OCI-LY7 (cell line): ENCODE measurements at regions not wholly inside any gene's neighbourhood (a gene's known extent, or its start where the extent isn't known, plus 50 kb on each side); places are given as distances from the start of the nearest gene placed in this dataset.

ENCODE experiments used
- BruUV-seq: library from RNA; stranded (reverse); fragments of 400-500 nt; replicated peaks from 2 replicates; lab custom pipeline; 2021; lab: Mats Ljungman, UMichigan
- CTCF ChIA-PET: fragments of 300-600 bp; sonication (Branson Sonifier 250); formaldehyde crosslinking; loops from one replicate; lab custom pipeline; 2022; ENCODE audit warnings: antibody characterized with exemption; ENCODE audit not compliant: unreplicated experiment; lab: Charles Lee
- POLR2A ChIA-PET: fragments of 300-600 bp; sonication (Branson Sonifier 250); formaldehyde crosslinking; loops from one replicate; lab custom pipeline; 2022; ENCODE audit warnings: antibody characterized with exemption; lab: Charles Lee
- DNase-seq: peaks from one replicate; pipeline ENCODE4 v3.0.0-alpha.2; 2015; ENCODE audit warnings: low spot score
- H2AFZ ChIP-seq: fragments of 200-600 bp; sonication (generic), shearing (Covaris generic); 2 replicates; pipeline ENCODE4 v1.6.1; 2014; ENCODE audit warnings: mild to moderate bottlenecking, antibody characterized with exemption, low read length, moderate library complexity
- H3K27ac ChIP-seq: fragments of 200-600 bp; sonication (generic); 2 replicates; pipeline ENCODE4 v1.5.1; 2014; ENCODE audit warnings: mixed run types, low read depth, mild to moderate bottlenecking, moderate library complexity, low read length, inconsistent platforms; ENCODE audit not compliant: poor library complexity, severe bottlenecking
- H3K36me3 ChIP-seq: fragments of 200-600 bp; sonication (generic); 2 replicates; pipeline ENCODE4 v1.6.1; 2014; ENCODE audit warnings: mild to moderate bottlenecking, antibody characterized with exemption, low read length, moderate library complexity, mixed read lengths; ENCODE audit not compliant: insufficient read depth
- H3K4me1 ChIP-seq: fragments of 200-600 bp; sonication (generic); 2 replicates; pipeline ENCODE4 v1.5.1; 2014; ENCODE audit warnings: mild to moderate bottlenecking, low read length; ENCODE audit not compliant: insufficient read depth, poor library complexity, severe bottlenecking
- H3K4me2 ChIP-seq: fragments of 200-600 bp; sonication (generic); 2 replicates; pipeline ENCODE4 v1.6.1; 2014; ENCODE audit warnings: mild to moderate bottlenecking, low read length
- H3K4me3 ChIP-seq: fragments of 200-600 bp; sonication (generic); 2 replicates; pipeline ENCODE4 v1.5.1; 2014; ENCODE audit warnings: mild to moderate bottlenecking, low read depth, low read length; ENCODE audit not compliant: poor library complexity, severe bottlenecking
- H3K79me2 ChIP-seq: fragments of 200-600 bp; sonication (generic); 2 replicates; pipeline ENCODE4 v1.6.1; 2016; ENCODE audit warnings: low read depth, mild to moderate bottlenecking, low read length, moderate library complexity, mixed read lengths; ENCODE audit not compliant: insufficient read depth
- H3K9me2 ChIP-seq: fragments of 200-600 bp; sonication (generic); 2 replicates; pipeline ENCODE4 v1.6.1; 2016; ENCODE audit warnings: mild to moderate bottlenecking, low read length, mixed read lengths; ENCODE audit not compliant: insufficient read depth
- H3K9me3 ChIP-seq: fragments of 200-600 bp; sonication (generic); 2 replicates; pipeline ENCODE4 v1.6.1; 2014; ENCODE audit warnings: mild to moderate bottlenecking, mixed run types, low read length, mixed read lengths
- H4K20me1 ChIP-seq: fragments of 200-600 bp; sonication (generic); 2 replicates; pipeline ENCODE4 v1.6.1; 2014; ENCODE audit warnings: mild to moderate bottlenecking, antibody characterized with exemption, low read length, moderate library complexity, mixed read lengths; ENCODE audit not compliant: insufficient read depth
- EZH2phosphoT487 ChIP-seq: fragments of 200-600 bp; sonication (generic); IDR thresholded peaks from 2 replicates; pipeline ENCODE4 v1.6.1; 2018; ENCODE audit warnings: low read depth, borderline replicate concordance, mild to moderate bottlenecking, mixed run types, antibody characterized with exemption, low read length, moderate library complexity, mixed read lengths
- intact Hi-C: fragments of 100-400 bp; cut with micrococcal nuclease; formaldehyde crosslinking; loops from one replicate; pipeline ENCODE4 v1.10.0; 2022; ENCODE audit not compliant: unreplicated experiment
- TF ChIP-seq, protein P1 (sequence below): fragments of 200-600 bp; sonication (generic); conservative IDR thresholded peaks from 2 replicates; pipeline ENCODE4 v1.5.1; 2014; ENCODE audit warnings: mild to moderate bottlenecking, antibody characterized with exemption, low read length, moderate library complexity, mixed read lengths

DNA sequence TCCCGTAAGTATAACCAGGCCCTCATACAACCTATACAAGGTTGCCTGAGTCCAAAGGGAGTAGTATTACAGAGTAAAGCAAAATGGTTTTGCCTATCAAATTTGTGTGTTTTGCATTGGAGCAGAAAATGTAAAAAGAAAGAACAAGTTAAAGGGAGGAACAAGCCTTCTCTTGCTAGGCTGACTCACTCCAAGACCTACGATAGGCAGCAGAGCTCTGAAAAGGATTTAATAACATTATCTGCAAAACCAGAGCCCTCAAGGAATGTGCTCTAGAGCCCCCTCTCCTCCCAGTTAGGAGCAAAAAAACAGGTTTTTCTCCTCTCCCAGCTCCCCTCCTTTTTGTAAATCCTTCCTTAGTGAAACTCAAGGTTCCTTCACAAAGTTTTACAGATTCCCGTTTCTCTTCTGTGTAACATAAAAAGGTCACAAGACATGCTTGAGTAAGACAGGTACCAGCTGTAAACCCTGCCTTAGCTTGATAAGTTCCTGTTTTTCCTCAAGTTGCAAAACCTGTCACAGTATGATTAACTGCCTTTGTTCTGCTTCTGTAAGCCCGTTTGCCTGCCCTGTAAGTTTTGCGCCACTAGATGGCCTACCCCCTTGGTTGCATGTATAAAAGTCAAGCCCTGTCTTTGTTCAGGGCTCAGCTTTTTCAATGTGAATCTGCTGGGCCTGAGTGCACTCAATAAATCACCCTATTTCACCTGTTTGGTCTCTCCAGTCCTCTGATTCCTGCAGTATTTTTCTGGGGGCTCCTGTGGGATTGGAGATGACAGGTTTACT, 498.2 kb downstream of the KCNA4 start:
- H3K27ac ChIP-seq = peak overlapping the region; percentile 74
- no peaks in the 10 kb centered on the region for H3K9me2 ChIP-seq
- H3K36me3 ChIP-seq = no peaks in the 10 kb centered on the region
- DNase-seq = peak; percentile 83
- no peak overlapping the region for H3K4me3 ChIP-seq
- H3K9me3 ChIP-seq = peaks cover 20% of the 10 kb centered on the region
- intact Hi-C loops = no loop called here
- POLR2A ChIA-PET = no interaction called here
- H3K4me1 ChIP-seq = peaks cover 8% of the 10 kb centered on the region
- peak overlapping the region; percentile 17; the same call in 1 of the 2 replicates for H3K4me2 ChIP-seq
- H2AFZ ChIP-seq = peak overlapping the region; percentile 53; the same call in 1 of the 2 replicates
- CTCF ChIA-PET = no interaction called here
- H3K79me2 ChIP-seq = no peaks in the 10 kb centered on the region
- no peak for TF ChIP-seq EZH2phosphoT487
- TF ChIP-seq, protein P1, sequence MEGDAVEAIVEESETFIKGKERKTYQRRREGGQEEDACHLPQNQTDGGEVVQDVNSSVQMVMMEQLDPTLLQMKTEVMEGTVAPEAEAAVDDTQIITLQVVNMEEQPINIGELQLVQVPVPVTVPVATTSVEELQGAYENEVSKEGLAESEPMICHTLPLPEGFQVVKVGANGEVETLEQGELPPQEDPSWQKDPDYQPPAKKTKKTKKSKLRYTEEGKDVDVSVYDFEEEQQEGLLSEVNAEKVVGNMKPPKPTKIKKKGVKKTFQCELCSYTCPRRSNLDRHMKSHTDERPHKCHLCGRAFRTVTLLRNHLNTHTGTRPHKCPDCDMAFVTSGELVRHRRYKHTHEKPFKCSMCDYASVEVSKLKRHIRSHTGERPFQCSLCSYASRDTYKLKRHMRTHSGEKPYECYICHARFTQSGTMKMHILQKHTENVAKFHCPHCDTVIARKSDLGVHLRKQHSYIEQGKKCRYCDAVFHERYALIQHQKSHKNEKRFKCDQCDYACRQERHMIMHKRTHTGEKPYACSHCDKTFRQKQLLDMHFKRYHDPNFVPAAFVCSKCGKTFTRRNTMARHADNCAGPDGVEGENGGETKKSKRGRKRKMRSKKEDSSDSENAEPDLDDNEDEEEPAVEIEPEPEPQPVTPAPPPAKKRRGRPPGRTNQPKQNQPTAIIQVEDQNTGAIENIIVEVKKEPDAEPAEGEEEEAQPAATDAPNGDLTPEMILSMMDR = peak; percentile 73
- H4K20me1 ChIP-seq = no peaks in the 10 kb centered on the region
- no TSS peak for BruUV-seq

DNA sequence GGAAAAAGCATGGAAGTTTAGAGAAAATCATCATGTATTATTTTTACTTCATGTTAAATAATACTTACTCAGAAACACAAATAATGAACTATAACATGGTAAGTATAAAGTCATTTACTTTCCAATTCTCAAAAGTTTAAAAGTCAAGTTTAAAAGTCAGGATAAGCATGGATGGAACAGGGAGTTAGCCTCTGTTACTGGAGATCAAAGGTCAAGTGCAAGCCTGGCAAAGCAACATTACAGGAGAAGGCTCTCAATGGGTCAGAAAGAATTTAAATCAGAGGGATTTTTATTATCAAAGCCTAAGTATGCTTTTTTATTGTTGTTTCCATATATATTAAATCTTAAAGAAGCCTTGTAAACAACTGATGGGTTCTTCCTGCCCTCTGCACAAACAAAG, 505.4 kb downstream of the KCNA4 start:
- BruUV-seq = no TSS peak
- CTCF ChIA-PET = no interaction called here

More for the DNA sequence above, 505.4 kb downstream of the KCNA4 start:
- Histone ChIP-seq H3K9me3 (no peaks in the 10 kb centered on the region), H3K9me2 (no peaks in the 10 kb centered on the region), H3K4me3 (no peak overlapping the region), H3K4me1 (no peaks in the 10 kb centered on the region), H3K4me2 (no peak overlapping the region), H3K79me2 (no peaks in the 10 kb centered on the region), H3K27ac (no peak overlapping the region), H2AFZ (no peak overlapping the region), H3K36me3 (no peaks in the 10 kb centered on the region), H4K20me1 (no peaks in the 10 kb centered on the region)
- TF ChIP-seq, protein P1 = no peak
- no peak for TF ChIP-seq EZH2phosphoT487
- no peak for DNase-seq
- intact Hi-C loops = no loop called here
- POLR2A ChIA-PET = no interaction called here
